SK-N-SH (cell line): ENCODE measurements at regions not wholly inside any gene's neighbourhood (a gene's known extent, or its start where the extent isn't known, plus 50 kb on each side); places are given as distances from the start of the nearest gene placed in this dataset.

Experiments used
- CTCF ChIA-PET: fragments of 300-600, 350-600 bp; formaldehyde crosslinking; extraction: SDS; loops from one replicate; lab custom pipeline; 2021; lab: Yijun Ruan, JAX
- POLR2A ChIA-PET: fragments of 350-600 bp; sonication (Branson Sonifier 250); formaldehyde crosslinking; extraction: SDS; loops from one replicate; lab custom pipeline; 2020; ENCODE audit warnings: antibody characterized with exemption, inconsistent platforms; lab: Yijun Ruan, JAX
- DNase-seq: peaks from one replicate; pipeline ENCODE4 v3.0.0; 2012
- H2AFZ ChIP-seq: fragments of 200-600 bp; sonication (generic); 2 replicates; pipeline ENCODE4 v1.8.1; 2016; ENCODE audit warnings: antibody characterized with exemption, mild to moderate bottlenecking, low read depth
- H3F3A ChIP-seq: fragments of 200-600 bp; sonication (generic); replicated peaks from 2 replicates; pipeline ENCODE3; 2016; ENCODE audit warnings: antibody characterized with exemption, mild to moderate bottlenecking; ENCODE audit not compliant: insufficient read depth
- H3K27ac ChIP-seq, 2 experiments: fragments of 200-500 bp in 1 of 2; fragments of 200-600 bp in 1 of 2; sonication (Bioruptor generic) in 1 of 2; sonication (generic), shearing (Covaris generic) in 1 of 2; 2 replicates each; pipeline versions ENCODE4 v1.5.1 to v1.6.1; 2014 to 2016; ENCODE audit warnings: low read depth in 2 of 2, inconsistent platforms in 1 of 2, low read length in 1 of 2, mild to moderate bottlenecking in 1 of 2, mixed read lengths in 1 of 2
- H3K27me3 ChIP-seq: fragments of 200-600 bp; sonication (generic), shearing (Covaris generic); 2 replicates; pipeline ENCODE4 v1.6.1; 2016; ENCODE audit warnings: mixed run types; ENCODE audit not compliant: insufficient read depth
- H3K36me3 ChIP-seq, 2 experiments: fragments of 200-500 bp in 1 of 2; fragments of 200-600 bp in 1 of 2; sonication (Bioruptor generic) in 1 of 2; sonication (generic) in 1 of 2; replicated peaks in 1 of 2; 2 replicates each; pipeline versions ENCODE3 to v1.5.1; 2014 to 2016; ENCODE audit warnings: low read length in 1 of 2, mild to moderate bottlenecking in 1 of 2; ENCODE audit not compliant: insufficient read depth in 2 of 2, control insufficient read depth in 1 of 2
- H3K4me1 ChIP-seq, 2 experiments: fragments of 200-500 bp in 1 of 2; fragments of 200-600 bp in 1 of 2; sonication (Bioruptor generic) in 1 of 2; sonication (generic), shearing (Covaris generic) in 1 of 2; 2 replicates each; pipeline versions ENCODE4 v1.5.1 to v1.6.1; 2014 to 2016; ENCODE audit warnings: low read depth in 1 of 2, low read length in 1 of 2, mixed run types in 1 of 2; ENCODE audit not compliant: insufficient read depth in 2 of 2, control insufficient read depth in 1 of 2
- H3K4me2 ChIP-seq: fragments of 200-600 bp; sonication (generic), shearing (Covaris generic); 2 replicates; pipeline ENCODE4 v1.6.1; 2017; ENCODE audit warnings: mixed run types
- H3K4me3 ChIP-seq, 2 experiments: fragments of 200-500 bp in 1 of 2; fragments of 200-600 bp in 1 of 2; sonication (Bioruptor generic) in 1 of 2; sonication (generic), shearing (Covaris generic) in 1 of 2; 2 replicates each; pipeline versions ENCODE4 v1.5.1 to v1.8.1; 2014 to 2016; ENCODE audit warnings: low read depth in 2 of 2, inconsistent platforms in 1 of 2, low read length in 1 of 2, mild to moderate bottlenecking in 1 of 2, mixed read lengths in 1 of 2, moderate library complexity in 1 of 2
- H3K79me2 ChIP-seq: fragments of 200-600 bp; sonication (generic); 2 replicates; pipeline ENCODE4 v1.8.1; 2017; ENCODE audit warnings: mild to moderate bottlenecking; ENCODE audit not compliant: insufficient read depth
- H3K9ac ChIP-seq: fragments of 200-600 bp; sonication (generic); 2 replicates; pipeline ENCODE4 v1.6.1; 2017; ENCODE audit warnings: mixed run types
- H3K9me2 ChIP-seq: fragments of 200-600 bp; sonication (generic); 2 replicates; pipeline ENCODE4 v1.6.1; 2017; ENCODE audit warnings: mixed run types
- H3K9me3 ChIP-seq: fragments of 200-600 bp; sonication (generic); 2 replicates; pipeline ENCODE4 v1.6.1; 2017; ENCODE audit warnings: mixed run types, mild to moderate bottlenecking, moderate library complexity
- H4K20me1 ChIP-seq: fragments of 200-600 bp; sonication (generic); 2 replicates; pipeline ENCODE4 v1.6.1; 2017; ENCODE audit warnings: mild to moderate bottlenecking, mixed run types; ENCODE audit not compliant: insufficient read depth
- CHD2 ChIP-seq: fragments of 150-350 bp; IDR thresholded peaks from 2 replicates; pipeline ENCODE4 v1.6.1; 2018; ENCODE audit warnings: low read length; ENCODE audit not compliant: partially characterized antibody
- ELF1 ChIP-seq: IDR thresholded peaks from 2 replicates; pipeline ENCODE4 v1.4.0; 2012
- EZH2phosphoT487 ChIP-seq: fragments of 200-600 bp; sonication (generic); IDR thresholded peaks from 2 replicates; pipeline ENCODE4 v1.6.1; 2017; ENCODE audit warnings: low read depth, mixed run types, mild to moderate bottlenecking, antibody characterized with exemption, moderate library complexity, borderline replicate concordance
- FOXJ3 ChIP-seq: sonication (generic); formaldehyde crosslinking; IDR thresholded peaks from 2 replicates; pipeline ENCODE4 v1.5.1; 2020; ENCODE audit warnings: mild to moderate bottlenecking, missing genetic modification reagents
- GABPA ChIP-seq: IDR thresholded peaks from 2 replicates; pipeline ENCODE4 v1.4.0; 2012; ENCODE audit warnings: low read depth, mild to moderate bottlenecking
- GATA2 ChIP-seq: sonication (generic); formaldehyde crosslinking; IDR thresholded peaks from 2 replicates; pipeline ENCODE4 v1.5.0; 2020; ENCODE audit warnings: mild to moderate bottlenecking, missing genetic modification reagents
- MXI1 ChIP-seq: IDR thresholded peaks from 2 replicates; pipeline ENCODE4 v1.6.1; 2012; ENCODE audit warnings: mild to moderate bottlenecking, low read depth, low read length, improper control_type of control experiment
- NFIC ChIP-seq: IDR thresholded peaks from 2 replicates; pipeline ENCODE4 v1.4.0; 2012; ENCODE audit warnings: borderline replicate concordance
- NRF1 ChIP-seq: IDR thresholded peaks from 2 replicates; pipeline ENCODE4 v1.6.1; 2012; ENCODE audit warnings: low read depth, mild to moderate bottlenecking, low read length
- PBX3 ChIP-seq: IDR thresholded peaks from 2 replicates; pipeline ENCODE4; 2012
- SIN3A ChIP-seq: IDR thresholded peaks from 2 replicates; pipeline ENCODE4 v1.6.1; 2012; ENCODE audit warnings: low read depth, mild to moderate bottlenecking, low read length, moderate library complexity, borderline replicate concordance
- TEAD4 ChIP-seq: IDR thresholded peaks from 2 replicates; pipeline ENCODE4 v1.4.0; 2012; ENCODE audit warnings: mild to moderate bottlenecking, borderline replicate concordance; ENCODE audit not compliant: insufficient read depth
- USF2 ChIP-seq: fragments of 150-350 bp; IDR thresholded peaks from 2 replicates; pipeline ENCODE4 v1.6.1; 2017; ENCODE audit warnings: antibody characterized with exemption, low read length, low read depth, borderline replicate concordance
- WGBS: methylation state at CpG from one replicate; pipeline ENCODE4 v1.1.6; 2017; ENCODE audit warnings: low lambda C conversion rate; 5-methylcytosine and 5-hydroxymethylcytosine counted together

GRCh38 chr10:123422261-123422660 is 243.9 kb upstream of the GPR26 start:
- Histone ChIP-seq H3K9ac (no peak overlapping the region), H3F3A (no peaks in the 10 kb centered on the region), H2AFZ (no peak overlapping the region), H3K4me1 (no peaks in the 10 kb centered on the region), H3K9me3 (no peaks in the 10 kb centered on the region), H3K79me2 (no peaks in the 10 kb centered on the region), H3K27me3 (no peaks in the 10 kb centered on the region), H3K27ac (no peak overlapping the region), H3K9me2 (no peaks in the 10 kb centered on the region), H4K20me1 (no peaks in the 10 kb centered on the region), H3K4me3 (no peak overlapping the region), H3K36me3 (no peaks in the 10 kb centered on the region), H3K4me2 (no peak overlapping the region)
- ChIA-PET POLR2A (no interaction called here), CTCF (interaction anchor here (1.3 kb wide), 1 partner anchor 289 kb away, joined by 6 read pairs; no protein-coding TSS in a partner anchor)
- 25% methylated on average over 5 of the region's 5 CpGs for WGBS
- TF ChIP-seq MXI1 = no peak
- no peak for TF ChIP-seq CHD2
- TF ChIP-seq NRF1 = no peak
- DNase-seq = no peak

- no peaks in the 10 kb centered on the region for H4K20me1 ChIP-seq
- ChIA-PET CTCF (no interaction called here), POLR2A (no interaction called here)
- DNase-seq = no peak
- no peaks in the 10 kb centered on the region for H3K9me2 ChIP-seq
- H3K4me2 ChIP-seq = no peak overlapping the region
- 17% methylated on average over 6 of the region's 6 CpGs for WGBS
- no peak overlapping the region for H3K9ac ChIP-seq
- no peaks in the 10 kb centered on the region for H3K9me3 ChIP-seq
- no peaks in the 10 kb centered on the region for H3K79me2 ChIP-seq
- TF ChIP-seq GATA2 (CRISPR knock-in tag) (no peak), EZH2phosphoT487 (no peak), PBX3 (no peak), USF2 (no peak), TEAD4 (no peak), GABPA (no peak), NFIC (no peak), ELF1 (no peak), SIN3A (no peak), FOXJ3 (no peak)
- no peak overlapping the region for H3K4me3 ChIP-seq
- no peaks in the 10 kb centered on the region for H3K27me3 ChIP-seq
- peaks cover 0 to 10% of the 10 kb centered on the region in 2 experiments; a peak in 2 of 4 replicates for H3K4me1 ChIP-seq
- no peak overlapping the region for H2AFZ ChIP-seq
- no peaks in the 10 kb centered on the region for H3F3A ChIP-seq
- no peaks in the 10 kb centered on the region for H3K36me3 ChIP-seq
- H3K27ac ChIP-seq = no peak overlapping the region
Measured at GRCh38 chr10:123424537-123424936, 241.6 kb upstream of the GPR26 start.
